GM12801 (cell line): ENCODE measurements at regions not wholly inside any gene's neighbourhood (a gene's known extent, or its start where the extent isn't known, plus 50 kb on each side); places are given as distances from the start of the nearest gene placed in this dataset.

ENCODE experiments used
- TF ChIP-seq, protein P1 (sequence below): IDR thresholded peaks from one replicate; pipeline ENCODE4 v1.5.1; 2011; ENCODE audit warnings: control low read depth; ENCODE audit not compliant: insufficient read length; ENCODE audit errors: extremely low read depth

DNA sequence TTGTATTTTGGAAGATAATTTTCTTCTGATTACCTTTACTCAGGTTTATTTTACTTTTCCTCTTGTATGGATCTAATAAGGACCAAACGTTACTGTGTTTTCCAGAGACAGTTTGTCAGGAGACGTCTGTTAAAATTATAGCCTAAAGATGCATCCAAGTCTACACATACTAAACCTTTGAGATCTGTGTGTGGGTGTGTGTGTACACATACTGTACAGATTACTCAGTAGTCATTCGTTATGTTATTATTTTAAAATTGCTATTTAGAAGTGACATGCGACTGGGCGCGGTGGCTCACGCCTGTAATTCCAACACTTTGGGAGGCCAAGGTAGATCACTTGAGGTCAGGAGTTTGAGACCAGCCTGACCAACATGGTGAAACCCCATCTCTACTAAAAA lies 51.6 kb upstream of the CNTLN start:
- TF ChIP-seq, protein P1, sequence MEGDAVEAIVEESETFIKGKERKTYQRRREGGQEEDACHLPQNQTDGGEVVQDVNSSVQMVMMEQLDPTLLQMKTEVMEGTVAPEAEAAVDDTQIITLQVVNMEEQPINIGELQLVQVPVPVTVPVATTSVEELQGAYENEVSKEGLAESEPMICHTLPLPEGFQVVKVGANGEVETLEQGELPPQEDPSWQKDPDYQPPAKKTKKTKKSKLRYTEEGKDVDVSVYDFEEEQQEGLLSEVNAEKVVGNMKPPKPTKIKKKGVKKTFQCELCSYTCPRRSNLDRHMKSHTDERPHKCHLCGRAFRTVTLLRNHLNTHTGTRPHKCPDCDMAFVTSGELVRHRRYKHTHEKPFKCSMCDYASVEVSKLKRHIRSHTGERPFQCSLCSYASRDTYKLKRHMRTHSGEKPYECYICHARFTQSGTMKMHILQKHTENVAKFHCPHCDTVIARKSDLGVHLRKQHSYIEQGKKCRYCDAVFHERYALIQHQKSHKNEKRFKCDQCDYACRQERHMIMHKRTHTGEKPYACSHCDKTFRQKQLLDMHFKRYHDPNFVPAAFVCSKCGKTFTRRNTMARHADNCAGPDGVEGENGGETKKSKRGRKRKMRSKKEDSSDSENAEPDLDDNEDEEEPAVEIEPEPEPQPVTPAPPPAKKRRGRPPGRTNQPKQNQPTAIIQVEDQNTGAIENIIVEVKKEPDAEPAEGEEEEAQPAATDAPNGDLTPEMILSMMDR: no peak

DNA sequence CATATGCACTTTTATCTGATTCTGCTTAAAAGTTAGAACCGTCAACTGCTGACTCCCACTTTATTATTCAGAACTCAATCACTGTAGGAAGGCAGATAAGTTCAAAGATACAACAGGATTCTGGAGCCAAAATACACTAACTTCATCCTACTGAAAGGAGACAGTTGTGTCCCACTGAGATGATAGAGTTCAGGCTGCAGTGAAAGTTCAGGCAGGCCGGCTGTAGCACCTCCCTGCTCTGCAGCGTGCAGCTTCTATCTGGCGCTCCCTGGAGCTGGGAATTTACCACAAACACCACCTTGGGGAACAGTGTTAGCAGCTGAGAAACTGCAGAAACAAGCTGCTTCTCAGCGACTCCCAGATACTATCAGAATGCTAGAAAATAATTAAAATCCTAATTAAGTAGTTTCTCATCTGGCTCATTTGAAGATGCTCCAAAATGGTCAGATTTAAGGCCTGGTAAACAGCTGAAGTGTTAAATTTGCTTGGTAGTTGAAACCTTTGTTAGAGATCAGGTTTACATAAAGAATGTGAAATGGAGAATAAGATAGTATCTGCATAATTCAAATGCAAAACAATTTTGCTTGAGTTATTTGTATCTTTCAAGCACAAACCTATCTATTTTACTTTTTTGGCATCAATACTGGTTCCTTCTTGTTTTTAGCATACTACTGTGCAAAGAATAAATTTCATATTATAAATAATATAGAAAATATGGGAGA lies 52.3 kb upstream of the CNTLN start:
- TF ChIP-seq, protein P1: no peak

DNA sequence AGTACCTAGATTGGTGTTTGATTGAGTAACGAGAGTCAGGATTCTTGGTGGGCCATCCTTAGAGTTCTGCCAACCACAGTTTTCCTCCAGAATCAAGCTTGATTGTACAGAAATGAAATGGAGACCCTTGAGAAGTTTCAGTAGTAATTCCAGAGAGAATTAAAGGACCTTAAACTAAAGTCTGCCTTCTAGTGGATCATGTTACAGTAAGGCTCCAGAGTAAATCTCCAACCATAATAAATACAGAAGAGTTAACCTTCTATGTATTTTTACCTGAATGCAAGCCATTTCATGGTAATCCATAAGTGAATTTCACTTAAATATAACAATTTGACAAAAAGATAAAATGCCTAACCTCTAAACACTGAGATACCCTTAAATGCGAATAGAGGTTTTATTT lies 53.0 kb upstream of the CNTLN start:
- TF ChIP-seq, protein P1: no peak

DNA sequence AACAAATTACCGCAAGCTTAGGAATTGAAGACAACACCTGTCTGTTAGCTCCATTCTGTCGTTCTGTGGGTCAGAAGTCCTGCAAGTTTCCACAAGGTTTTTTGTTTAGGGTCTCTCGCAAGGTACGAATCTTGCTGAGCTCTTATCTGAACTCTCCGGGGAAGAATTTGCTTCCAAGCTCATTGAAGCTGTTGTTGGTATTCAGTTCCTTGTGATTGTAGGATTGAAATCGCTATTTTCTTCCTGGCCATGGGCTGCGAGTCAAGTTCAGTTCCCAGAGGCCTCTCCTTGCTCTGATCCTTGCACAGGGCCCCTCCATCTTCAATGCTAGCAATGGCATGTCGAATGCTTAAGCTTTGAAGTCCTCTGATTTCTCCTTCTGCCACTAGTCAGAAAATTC lies 53.5 kb upstream of the CNTLN start:
- TF ChIP-seq, protein P1: no peak

DNA sequence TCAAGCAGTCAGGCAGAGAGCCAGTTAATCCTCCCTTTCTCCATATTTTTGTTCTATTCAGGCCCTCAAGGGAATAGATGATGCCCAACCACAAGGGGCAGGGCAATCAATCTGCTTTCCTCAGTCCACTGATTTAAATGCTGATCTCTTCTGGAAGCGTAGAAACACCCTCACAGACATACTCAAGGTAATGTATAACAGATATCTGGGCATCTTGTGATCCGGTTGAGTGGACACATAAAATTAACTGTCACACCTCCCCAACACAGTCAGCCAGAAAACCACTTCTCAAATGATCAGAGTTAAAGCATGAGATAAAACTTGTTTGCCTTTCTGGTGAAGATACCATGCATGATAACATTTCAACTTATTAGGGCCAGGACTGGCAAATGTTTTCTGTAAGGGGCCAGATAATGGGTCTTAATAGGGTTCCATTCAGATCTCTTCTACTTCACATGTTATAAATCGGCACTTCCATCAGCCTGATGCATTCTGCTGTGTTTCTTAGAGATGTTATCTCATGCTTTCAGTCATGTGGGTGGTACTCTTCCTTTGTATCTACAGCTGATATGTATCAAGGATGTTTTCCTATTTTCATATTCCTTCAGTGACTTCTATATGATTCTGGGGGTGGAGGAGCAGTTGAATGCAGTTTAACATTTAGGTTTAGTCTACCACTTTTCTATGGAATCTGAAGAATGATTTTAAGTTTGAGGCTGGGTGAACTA lies 58.9 kb upstream of the CNTLN start:
- TF ChIP-seq, protein P1: no peak

DNA sequence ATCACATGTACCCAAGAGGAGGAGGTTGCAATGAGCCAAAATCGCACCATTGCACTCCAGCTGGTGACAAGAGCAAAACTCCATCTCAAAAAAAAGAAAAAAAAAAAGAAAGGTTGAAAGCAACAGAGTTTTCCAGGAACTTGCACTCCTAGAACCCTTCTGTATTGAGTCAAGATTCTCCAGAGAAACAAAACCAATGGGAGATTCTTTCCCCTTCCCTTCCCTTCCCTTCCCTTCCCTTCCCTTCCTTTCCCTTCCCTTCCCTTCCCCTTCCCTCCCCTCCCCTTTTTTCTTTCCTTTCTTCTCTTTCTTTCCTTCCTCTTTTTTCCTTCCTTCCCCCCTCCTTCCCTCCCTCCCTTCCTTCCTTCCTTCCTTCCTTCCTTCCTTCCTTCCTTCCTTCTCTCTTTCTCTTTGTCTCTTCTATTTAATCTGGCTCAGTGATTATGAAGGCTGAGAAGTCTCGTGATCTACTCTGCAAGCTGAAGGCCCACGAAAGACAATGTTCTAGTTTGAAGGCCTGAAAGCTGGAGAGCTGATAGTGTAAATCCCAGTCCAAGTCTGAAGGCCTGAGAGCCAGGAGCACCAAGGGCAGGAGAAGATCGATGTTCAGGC lies 59.6 kb upstream of the CNTLN start:
- TF ChIP-seq, protein P1: no peak

DNA sequence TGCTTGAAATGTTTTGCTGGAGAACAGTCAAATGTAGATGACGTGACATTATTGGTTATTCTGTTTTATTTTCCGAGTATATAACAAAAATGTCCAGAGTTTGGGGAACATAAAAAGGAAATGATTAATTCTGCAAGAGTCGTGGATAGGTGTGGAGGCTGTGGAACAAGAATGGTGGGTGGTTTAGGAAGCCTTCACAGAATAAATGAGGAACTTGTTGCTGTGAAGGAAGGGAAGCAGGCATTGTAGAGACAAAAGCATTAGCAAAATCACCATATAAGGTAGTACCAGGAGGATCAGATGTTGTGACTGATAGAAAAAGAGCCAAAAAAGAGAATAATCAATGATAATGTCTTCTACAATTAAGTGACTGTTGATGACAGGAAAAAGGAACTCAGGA lies 66.2 kb upstream of the CNTLN start:
- TF ChIP-seq, protein P1: no peak
